ENCODE measurements at regions not wholly inside any gene's neighbourhood (a gene's known extent, or its start where the extent isn't known, plus 50 kb on each side); places are given as distances from the start of the nearest gene placed in this dataset.
"Not testable (repeated sequence)": the region's sequence is repeated elsewhere in the genome, so short reads cannot be mapped to it uniquely, and the experiment has no call there.

DNA sequence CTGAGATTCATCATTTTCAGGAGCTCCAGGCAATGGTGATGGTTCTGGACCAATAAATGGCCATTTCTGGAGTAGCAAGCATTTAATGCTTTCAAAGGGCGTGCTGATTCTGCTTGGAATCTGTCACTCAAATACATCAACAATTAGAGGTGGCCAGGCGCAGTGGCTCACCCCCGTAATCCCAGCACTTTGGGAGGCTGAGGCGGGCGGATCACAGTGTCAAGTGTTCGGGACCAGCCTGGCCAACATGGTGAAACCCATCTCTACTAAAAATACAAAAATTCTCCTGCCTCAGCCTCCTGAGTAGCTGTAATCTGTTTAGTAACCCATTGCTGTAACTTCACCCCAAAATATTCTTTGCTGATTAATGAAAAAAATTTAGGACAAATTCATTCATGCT is 1574.2 kb downstream of the EFNB2 start:
- Histone ChIP-seq H3K27ac (no peak overlapping the region), H3K9me3 (ENCODE audit: low read depth, low read length) (no peaks in the 10 kb centered on the region), H3K36me3 (ENCODE audit: insufficient read depth, low read length) (no peaks in the 10 kb centered on the region), H3K9ac (ENCODE audit: insufficient read length) (no peak overlapping the region), H3K4me3 (no peak overlapping the region)
- TF ChIP-seq POLR2AphosphoS5 (IDR thresholded peaks at IDR 0.05; ENCODE audit: borderline replicate concordance, low read depth, low read length) (no peak), EZH2 (IDR thresholded peaks at IDR 0.05) (no peak), FOXP2 (optimal IDR thresholded peaks at IDR 0.05; ENCODE audit: control extremely low read depth, extremely low read length, insufficient read depth) (no peak)
- DNase-seq (ENCODE audit: low read depth, low spot score), result no peak

- Histone ChIP-seq H3K9ac (ENCODE audit: insufficient read length) (no peak overlapping the region), H3K27ac (no peak overlapping the region), H3K36me3 (ENCODE audit: insufficient read depth, low read length) (no peaks in the 10 kb centered on the region), H3K9me3 (ENCODE audit: low read depth, low read length) (no peaks in the 10 kb centered on the region), H3K4me3 (no peak overlapping the region)
- no peak for DNase-seq (ENCODE audit: low read depth, low spot score)
- TF ChIP-seq EZH2 (IDR thresholded peaks at IDR 0.05) (no peak), FOXP2 (optimal IDR thresholded peaks at IDR 0.05; ENCODE audit: control extremely low read depth, extremely low read length, insufficient read depth) (no peak), POLR2AphosphoS5 (IDR thresholded peaks at IDR 0.05; ENCODE audit: borderline replicate concordance, low read depth, low read length) (no peak)
These were observed 1581.3 kb downstream of the EFNB2 start for GRCh38 chr13:104954210-104954609.

- H3K9me3 ChIP-seq (ENCODE audit: low read depth, low read length), result no peaks in the 10 kb centered on the region
- no peak overlapping the region for H3K9ac ChIP-seq (ENCODE audit: insufficient read length)
- H3K36me3 ChIP-seq (ENCODE audit: insufficient read depth, low read length), result no peaks in the 10 kb centered on the region
- DNase-seq (ENCODE audit: low read depth, low spot score), result no peak
- no peak for TF ChIP-seq FOXP2 (optimal IDR thresholded peaks at IDR 0.05; ENCODE audit: control extremely low read depth, extremely low read length, insufficient read depth)
- no peak for TF ChIP-seq EZH2 (IDR thresholded peaks at IDR 0.05)
- no peak for TF ChIP-seq POLR2AphosphoS5 (IDR thresholded peaks at IDR 0.05; ENCODE audit: borderline replicate concordance, low read depth, low read length)
- H3K27ac ChIP-seq, result no peak overlapping the region
- H3K4me3 ChIP-seq, result no peak overlapping the region
These were observed 1581.9 kb downstream of the EFNB2 start for GRCh38 chr13:104953588-104953987.

GRCh38 chr13:104949840-104950740 is 1585.4 kb downstream of the EFNB2 start:
- no peaks in the 10 kb centered on the region for H3K36me3 ChIP-seq (ENCODE audit: insufficient read depth, low read length)
- no peak overlapping the region for H3K27ac ChIP-seq
- no peak overlapping the region for H3K4me3 ChIP-seq
- TF ChIP-seq FOXP2 (optimal IDR thresholded peaks at IDR 0.05; ENCODE audit: control extremely low read depth, extremely low read length, insufficient read depth) (no peak), EZH2 (IDR thresholded peaks at IDR 0.05) (no peak)
- no peak overlapping the region for H3K9ac ChIP-seq (ENCODE audit: insufficient read length)
- H3K9me3 ChIP-seq (ENCODE audit: low read depth, low read length), result no peaks in the 10 kb centered on the region
- no peak for DNase-seq (ENCODE audit: low read depth, low spot score)

DNA sequence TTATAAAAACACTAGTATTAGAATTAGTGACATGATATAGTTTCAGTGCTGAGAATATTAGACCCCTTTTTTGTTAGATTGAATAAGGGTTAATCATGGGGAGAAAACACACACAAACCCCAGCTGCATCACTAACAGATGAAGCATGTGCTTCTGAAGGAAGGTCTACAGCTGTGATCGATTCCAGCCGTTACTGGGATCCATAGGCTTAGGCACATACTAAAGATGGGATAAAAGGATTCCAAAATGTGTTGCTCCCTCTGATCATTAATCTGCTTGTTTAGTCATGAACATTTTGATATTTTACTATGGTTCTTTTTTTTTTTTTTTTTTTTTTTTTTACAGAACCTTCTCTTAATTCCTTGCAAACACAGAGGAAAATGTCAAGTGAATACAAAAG is 1591.3 kb downstream of the EFNB2 start:
- no peak for TF ChIP-seq POLR2AphosphoS5 (IDR thresholded peaks at IDR 0.05; ENCODE audit: borderline replicate concordance, low read depth, low read length)
- TF ChIP-seq FOXP2 (optimal IDR thresholded peaks at IDR 0.05; ENCODE audit: control extremely low read depth, extremely low read length, insufficient read depth), result no peak
- no peak for TF ChIP-seq EZH2 (IDR thresholded peaks at IDR 0.05)
- Histone ChIP-seq H3K36me3 (ENCODE audit: insufficient read depth, low read length) (no peaks in the 10 kb centered on the region), H3K27ac (no peak overlapping the region), H3K4me3 (no peak overlapping the region), H3K9ac (ENCODE audit: insufficient read length) (no peak overlapping the region), H3K9me3 (ENCODE audit: low read depth, low read length) (no peaks in the 10 kb centered on the region)
- no peak for DNase-seq (ENCODE audit: low read depth, low spot score)

GRCh38 chr13:104943331-104943730 is 1592.1 kb downstream of the EFNB2 start:
- Histone ChIP-seq H3K9ac (ENCODE audit: insufficient read length) (no peak overlapping the region), H3K9me3 (ENCODE audit: low read depth, low read length) (no peaks in the 10 kb centered on the region), H3K27ac (no peak overlapping the region), H3K36me3 (ENCODE audit: insufficient read depth, low read length) (no peaks in the 10 kb centered on the region), H3K4me3 (no peak overlapping the region)
- TF ChIP-seq FOXP2 (optimal IDR thresholded peaks at IDR 0.05; ENCODE audit: control extremely low read depth, extremely low read length, insufficient read depth) (no peak), EZH2 (IDR thresholded peaks at IDR 0.05) (no peak)
- DNase-seq (ENCODE audit: low read depth, low spot score), result no peak

DNA sequence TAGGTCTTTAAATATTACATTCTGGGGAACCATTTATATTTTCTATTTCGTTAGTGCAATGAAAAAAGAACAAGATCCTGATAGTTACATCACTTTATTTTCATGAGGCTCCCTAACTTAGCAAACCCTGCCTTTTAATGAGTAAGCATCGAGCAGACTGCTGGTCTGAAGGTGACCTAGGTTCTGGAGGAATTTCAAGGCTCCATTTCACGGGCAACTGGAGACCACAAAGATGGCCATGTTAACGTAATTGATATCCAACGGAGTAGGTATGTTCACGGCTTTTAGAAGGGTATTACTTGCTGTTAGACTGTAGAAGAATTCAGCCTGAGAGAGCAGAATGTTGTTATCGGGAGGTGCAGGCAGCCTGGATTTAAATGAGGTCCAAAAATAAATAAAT is 1597.6 kb downstream of the EFNB2 start:
- TF ChIP-seq POLR2AphosphoS5 (IDR thresholded peaks at IDR 0.05; ENCODE audit: borderline replicate concordance, low read depth, low read length) (no peak), FOXP2 (optimal IDR thresholded peaks at IDR 0.05; ENCODE audit: control extremely low read depth, extremely low read length, insufficient read depth) (no peak), EZH2 (IDR thresholded peaks at IDR 0.05) (no peak)
- Histone ChIP-seq H3K27ac (no peak overlapping the region), H3K9me3 (ENCODE audit: low read depth, low read length) (no peaks in the 10 kb centered on the region), H3K9ac (ENCODE audit: insufficient read length) (no peak overlapping the region), H3K36me3 (ENCODE audit: insufficient read depth, low read length) (no peaks in the 10 kb centered on the region), H3K4me3 (no peak overlapping the region)
- no peak for DNase-seq (ENCODE audit: low read depth, low spot score)

DNA sequence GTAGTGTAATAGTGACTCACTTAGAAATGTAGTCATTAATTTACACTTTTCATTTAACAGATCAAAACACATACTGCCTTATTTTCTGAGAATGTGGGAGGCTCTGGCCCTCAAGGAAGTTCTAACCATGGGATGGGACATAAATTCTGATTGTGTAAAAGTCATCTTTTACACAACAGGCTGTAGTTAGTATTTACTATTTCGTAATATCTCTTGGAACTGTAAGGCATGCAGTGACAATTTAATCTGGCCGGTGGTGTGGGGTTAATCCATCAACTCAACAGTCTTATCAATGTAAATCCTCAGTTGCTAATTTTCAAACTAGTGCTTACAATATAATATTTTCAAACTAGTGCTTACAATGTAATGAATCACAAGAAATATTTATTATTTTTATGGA is 1599.2 kb downstream of the EFNB2 start:
- H3K36me3 ChIP-seq (ENCODE audit: insufficient read depth, low read length), result no peaks in the 10 kb centered on the region
- H3K9me3 ChIP-seq (ENCODE audit: low read depth, low read length), result no peaks in the 10 kb centered on the region
- no peak overlapping the region for H3K27ac ChIP-seq
- H3K4me3 ChIP-seq, result no peak overlapping the region
- DNase-seq (ENCODE audit: low read depth, low spot score), result no peak
- TF ChIP-seq EZH2 (IDR thresholded peaks at IDR 0.05) (no peak), FOXP2 (optimal IDR thresholded peaks at IDR 0.05; ENCODE audit: control extremely low read depth, extremely low read length, insufficient read depth) (no peak), POLR2AphosphoS5 (IDR thresholded peaks at IDR 0.05; ENCODE audit: borderline replicate concordance, low read depth, low read length) (no peak)
- no peak overlapping the region for H3K9ac ChIP-seq (ENCODE audit: insufficient read length)

DNA sequence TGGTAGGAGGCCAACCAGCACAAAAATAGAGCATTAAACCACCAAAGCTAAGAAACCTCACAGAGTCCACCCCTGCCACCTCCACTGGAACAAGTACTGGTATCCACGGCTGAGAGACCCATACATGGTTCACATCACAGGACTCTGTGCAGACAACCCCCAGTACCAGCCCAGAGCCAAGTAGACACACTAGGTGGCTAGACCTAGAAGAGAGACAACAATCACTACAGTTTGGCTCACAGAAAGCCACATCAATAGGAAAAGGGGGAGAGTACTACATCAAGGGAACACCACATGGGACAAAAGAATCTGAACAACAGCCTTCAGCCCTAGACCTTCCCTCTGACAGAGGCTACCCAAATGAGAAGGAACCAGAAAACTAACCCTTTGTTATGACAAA is 1614.9 kb downstream of the EFNB2 start:
- not testable (repeated sequence) for H3K9me3 ChIP-seq (ENCODE audit: low read depth, low read length); H3K27ac ChIP-seq; DNase-seq (ENCODE audit: low read depth, low spot score); H3K9ac ChIP-seq (ENCODE audit: insufficient read length); H3K4me3 ChIP-seq; H3K36me3 ChIP-seq (ENCODE audit: insufficient read depth, low read length)

Data from SK-N-MC (cell line).